GM23338 (cell line): ENCODE measurements at regions not wholly inside any gene's neighbourhood (a gene's known extent, or its start where the extent isn't known, plus 50 kb on each side); places are given as distances from the start of the nearest gene placed in this dataset.

Experiments
- ATAC-seq: fragments of 200-7000 bp; cut with Tn5 transposase; 3 replicates; pipeline ENCODE4 v1.9.1; 2020
- DNase-seq: peaks from one replicate; pipeline ENCODE4 v3.0.0-alpha.2; 2015; ENCODE audit warnings: low spot score
- H2AFZ ChIP-seq: fragments of 200-600 bp; sonication (generic); 2 replicates; pipeline ENCODE4 v1.8.0; 2016; ENCODE audit warnings: antibody characterized with exemption, mild to moderate bottlenecking, moderate library complexity
- H3F3A ChIP-seq: fragments of 200-600 bp; sonication (generic); replicated peaks from 2 replicates; pipeline ENCODE4 v1.8.0; 2017; ENCODE audit warnings: antibody characterized with exemption, mixed run types, low read depth
- H3K27ac ChIP-seq: fragments of 200-600 bp; sonication (generic); 2 replicates; pipeline ENCODE4 v1.6.1; 2016; ENCODE audit warnings: low read depth
- H3K27me3 ChIP-seq: fragments of 200-600 bp; sonication (generic); 2 replicates; pipeline ENCODE4 v1.8.0; 2016; ENCODE audit warnings: mild to moderate bottlenecking, mixed run types, moderate library complexity; ENCODE audit not compliant: insufficient read depth
- H3K36me3 ChIP-seq: fragments of 200-600 bp; sonication (generic); 2 replicates; pipeline ENCODE4 v1.8.0; 2016; ENCODE audit warnings: mild to moderate bottlenecking; ENCODE audit not compliant: insufficient read depth
- H3K4me1 ChIP-seq: fragments of 200-600 bp; sonication (generic); 2 replicates; pipeline ENCODE4 v1.8.0; 2016; ENCODE audit warnings: mild to moderate bottlenecking, moderate library complexity; ENCODE audit not compliant: insufficient read depth
- H3K4me2 ChIP-seq: fragments of 200-600 bp; sonication (generic); 2 replicates; pipeline ENCODE4 v1.7.1; 2017; ENCODE audit warnings: mixed run types
- H3K4me3 ChIP-seq: fragments of 200-600 bp; sonication (generic); 2 replicates; pipeline ENCODE4 v1.6.1; 2016; ENCODE audit warnings: mixed run types
- H3K79me2 ChIP-seq: fragments of 200-600 bp; sonication (generic); replicated peaks from 2 replicates; pipeline ENCODE4 v1.8.0; 2017; ENCODE audit warnings: mild to moderate bottlenecking; ENCODE audit not compliant: insufficient read depth
- H3K9me2 ChIP-seq: fragments of 200-600 bp; sonication (generic); 2 replicates; pipeline ENCODE4 v1.8.0; 2017; ENCODE audit not compliant: insufficient read depth
- H4K20me1 ChIP-seq: fragments of 200-600 bp; sonication (generic); replicated peaks from 2 replicates; pipeline ENCODE4 v1.8.0; 2017; ENCODE audit warnings: mild to moderate bottlenecking; ENCODE audit not compliant: insufficient read depth
- H3K27ac Mint-ChIP-seq: 2 replicates; pipeline ENCODE4 v1.8.0; 2020; ENCODE audit warnings: inconsistent platforms, mild to moderate bottlenecking, moderate library complexity, mixed read lengths
- H3K27me3 Mint-ChIP-seq: 3 replicates; pipeline ENCODE4 v1.8.0; 2022; ENCODE audit warnings: low read depth, mild to moderate bottlenecking, moderate library complexity, mixed read lengths, inconsistent platforms; ENCODE audit not compliant: insufficient read depth, poor library complexity
- H3K36me3 Mint-ChIP-seq: 3 replicates; pipeline ENCODE4 v1.8.0; 2021; ENCODE audit warnings: low read depth, mild to moderate bottlenecking, inconsistent platforms, moderate library complexity, mixed read lengths
- H3K4me1 Mint-ChIP-seq: 3 replicates; pipeline ENCODE4 v1.8.0; 2020; ENCODE audit warnings: mild to moderate bottlenecking, inconsistent platforms, mixed read lengths
- H3K4me3 Mint-ChIP-seq: 3 replicates; pipeline ENCODE4 v1.8.0; 2021; ENCODE audit warnings: moderate library complexity, mild to moderate bottlenecking, inconsistent platforms, mixed read lengths
- H3K9me3 Mint-ChIP-seq: 3 replicates; pipeline ENCODE4 v1.8.0; 2020; ENCODE audit warnings: moderate library complexity, mild to moderate bottlenecking, inconsistent platforms, mixed read lengths
- CREB1 ChIP-seq: fragments of 250-450 bp; sonication (Bioruptor Pico); IDR thresholded peaks from 2 replicates; pipeline ENCODE4 v1.5.0; 2020; ENCODE audit warnings: low read depth, mild to moderate bottlenecking, moderate library complexity
- CTCF ChIP-seq, 2 experiments: fragments of 200-600 bp in 1 of 2; sonication (generic) in 1 of 2; conservative IDR thresholded peaks; 2 replicates each; pipeline versions ENCODE4 v1.5.1 to v1.6.1; 2016 to 2017; ENCODE audit warnings: antibody characterized with exemption in 2 of 2, low read depth in 2 of 2, mild to moderate bottlenecking in 2 of 2, moderate library complexity in 1 of 2
- EZH2phosphoT487 ChIP-seq: fragments of 200-600 bp; sonication (generic); IDR thresholded peaks from one replicate; pipeline ENCODE4 v1.8.1; 2018; ENCODE audit warnings: antibody characterized with exemption; ENCODE audit not compliant: unreplicated experiment
- NANOG ChIP-seq: IDR thresholded peaks from 2 replicates; pipeline ENCODE4 v1.6.1; 2016; ENCODE audit warnings: antibody characterized with exemption, borderline replicate concordance
- POLR2AphosphoS5 ChIP-seq: IDR thresholded peaks from 2 replicates; pipeline ENCODE4 v1.6.1; 2016; ENCODE audit warnings: antibody characterized with exemption, low read depth
- ZNF114 ChIP-seq: fragments of 250-450 bp; sonication (Bioruptor Pico); IDR thresholded peaks from 2 replicates; pipeline ENCODE4 v1.5.0; 2020; ENCODE audit warnings: mild to moderate bottlenecking, moderate library complexity
- ZNF331 ChIP-seq: fragments of 250-450 bp; sonication (Bioruptor Pico); IDR thresholded peaks from 2 replicates; pipeline ENCODE4 v1.5.0; 2020; ENCODE audit warnings: low read depth, mild to moderate bottlenecking, moderate library complexity
- ZNF462 ChIP-seq: fragments of 250-450 bp; sonication (Bioruptor Pico); IDR thresholded peaks from 2 replicates; pipeline ENCODE4 v1.5.0; 2020; ENCODE audit warnings: mild to moderate bottlenecking, moderate library complexity

- TF ChIP-seq CTCF (conservative IDR thresholded peaks at IDR 0.05; ENCODE audit: low read depth in 2 of 2) (no peak), NANOG (no peak), EZH2phosphoT487 (no peak), CREB1 (no peak), ZNF462 (no peak)
Measured at GRCh38 chr5:6194261-6194875, 184.0 kb downstream of the MED10 start (continued).

GRCh38 chr5:6193310-6193709, 185.0 kb downstream of the MED10 start:
- Histone ChIP-seq H3K9me2 (no peaks in the 10 kb centered on the region), H3K4me2 (no peak overlapping the region), H4K20me1 (no peaks in the 10 kb centered on the region), H2AFZ (no peak overlapping the region), H3K4me1 (peaks cover 8% of the 10 kb centered on the region; the same call in 1 of the 2 replicates), H3F3A (no peaks in the 10 kb centered on the region), H3K27ac (no peak overlapping the region), H3K79me2 (no peaks in the 10 kb centered on the region), H3K4me3 (no peak overlapping the region), H3K27me3 (no peaks in the 10 kb centered on the region), H3K36me3 (no peaks in the 10 kb centered on the region)
- no peak overlapping the region for H3K4me3 Mint-ChIP-seq
- peaks cover 5% of the 10 kb centered on the region for H3K27me3 Mint-ChIP-seq
- H3K27ac Mint-ChIP-seq = no peak overlapping the region
- DNase-seq = peak; percentile 36
- peak; percentile 78 for ATAC-seq
- peaks cover 21% of the 10 kb centered on the region for H3K4me1 Mint-ChIP-seq
- H3K36me3 Mint-ChIP-seq = 0 out of 3 replicates have a peak, but pooled peaks cover 2% of the 10 kb centered on the region
- H3K9me3 Mint-ChIP-seq = no peaks in the 10 kb centered on the region; the same call in 1 of the 3 replicates
- TF ChIP-seq ZNF114 (CRISPR knock-in tag) = no peak
- TF ChIP-seq ZNF462 = no peak
- TF ChIP-seq ZNF331 (CRISPR knock-in tag) = no peak
- TF ChIP-seq POLR2AphosphoS5 = no peak
